Lower leg skin (tissue), 3 donors: ENCODE measurements at regions not wholly inside any gene's neighbourhood (a gene's known extent, or its start where the extent isn't known, plus 50 kb on each side); places are given as distances from the start of the nearest gene placed in this dataset.

Source experiments
- CTCF ChIP-seq, 3 donors: fragments of 450-650 bp; IDR thresholded peaks; one replicate each; pipeline ENCODE4 v1.5.1; 2016; ENCODE audit warnings: antibody characterized with exemption in 3 of 3, mild to moderate bottlenecking in 3 of 3, moderate library complexity in 2 of 3
- POLR2A ChIP-seq, 2 donors: fragments of 450-650 bp; IDR thresholded peaks; one replicate each; pipeline ENCODE4 v1.6.1; 2016 to 2017; ENCODE audit warnings: antibody characterized with exemption in 2 of 2, mild to moderate bottlenecking in 1 of 2, moderate library complexity in 1 of 2

GRCh38 chr2:10242998-10243925 is 59.4 kb upstream of the HPCAL1 start:
- TF ChIP-seq CTCF (IDR thresholded peaks at IDR 0.05), result no peak
- TF ChIP-seq POLR2A (IDR thresholded peaks at IDR 0.05), result no peak
